ENCODE measurements at regions not wholly inside any gene's neighbourhood (a gene's known extent, or its start where the extent isn't known, plus 50 kb on each side); places are given as distances from the start of the nearest gene placed in this dataset.

- no peak for DNase-seq
These were observed 286.5 kb upstream of the TMPO start for GRCh38 chr12:98228683-98229539.

- DNase-seq: no peak
These were observed 285.9 kb upstream of the TMPO start for GRCh38 chr12:98229540-98229924.

- no peak for DNase-seq
These were observed 282.5 kb upstream of the TMPO start for GRCh38 chr12:98232753-98233390.

DNA sequence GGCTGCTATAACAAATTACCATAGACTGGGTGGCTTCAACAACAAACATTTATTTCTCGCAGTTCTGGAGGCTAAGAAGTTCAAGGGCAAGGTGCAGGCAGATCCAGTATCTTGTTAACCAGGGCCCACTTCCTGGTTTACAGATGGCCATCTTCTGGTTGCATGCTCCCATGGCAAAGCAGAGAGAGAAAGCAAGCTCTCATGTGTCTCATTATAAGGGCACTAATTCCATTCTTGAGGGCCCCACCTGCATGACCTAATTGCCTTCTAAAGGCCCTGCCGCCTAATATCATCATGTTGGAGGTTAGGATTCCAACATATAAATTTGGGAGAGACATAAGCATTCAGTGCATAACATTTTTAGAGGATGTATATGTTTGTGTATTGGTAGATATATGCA, 280.1 kb upstream of the TMPO start:
- no peak for DNase-seq

- no peak for DNase-seq
These were observed 276.8 kb upstream of the TMPO start for GRCh38 chr12:98238515-98239130.

- no peak for DNase-seq
These were observed 272.2 kb upstream of the TMPO start for GRCh38 chr12:98243190-98243589.

DNA sequence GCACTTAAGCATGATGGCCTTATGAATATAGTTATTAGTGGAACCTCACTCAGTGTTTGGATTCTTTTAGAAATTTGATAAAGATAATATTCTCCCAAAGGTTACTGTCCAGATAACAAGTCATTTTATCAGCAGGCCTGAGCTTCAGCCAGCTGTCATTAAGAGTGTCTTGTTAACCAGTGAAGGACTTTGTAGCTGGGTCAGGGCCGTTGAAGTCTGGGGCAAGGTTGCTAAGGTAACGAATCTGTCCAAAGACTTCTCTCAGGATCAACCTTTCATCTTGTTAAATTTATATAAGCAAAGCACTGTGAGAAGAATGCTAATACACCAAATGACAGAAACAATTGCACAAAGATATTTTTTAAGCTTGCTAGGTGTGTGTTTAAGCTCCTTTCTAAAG, 271.3 kb upstream of the TMPO start:
- no peak for DNase-seq

GRCh38 chr12:98253207-98254037, 262.0 kb upstream of the TMPO start:
- no peak for DNase-seq

GRCh38 chr12:98256830-98257229, 258.6 kb upstream of the TMPO start:
- DNase-seq: no peak

- DNase-seq: no peak
These were observed 255.7 kb upstream of the TMPO start for GRCh38 chr12:98259693-98260092.

GRCh38 chr12:98260276-98260675, 255.1 kb upstream of the TMPO start:
- DNase-seq: no peak

DNA sequence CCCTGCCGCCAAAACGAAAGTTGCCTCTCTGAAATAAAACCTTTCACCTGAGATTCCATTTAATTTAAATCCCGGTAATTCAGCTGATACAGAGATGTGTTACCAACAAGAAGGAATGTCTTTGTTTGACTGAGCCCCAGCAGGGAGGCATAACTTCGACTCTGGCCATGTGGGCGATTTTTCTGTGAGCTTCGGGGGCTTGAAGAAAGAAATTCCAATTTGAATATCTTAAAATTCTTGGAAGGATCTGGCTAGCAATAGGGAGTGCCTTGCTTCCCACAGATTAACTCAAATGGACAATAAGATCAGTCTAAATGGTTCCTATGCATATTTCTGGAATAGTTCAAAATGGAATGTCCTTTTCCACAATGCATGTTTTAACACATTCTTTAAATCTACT, 252.5 kb upstream of the TMPO start:
- no peak for DNase-seq

DNA sequence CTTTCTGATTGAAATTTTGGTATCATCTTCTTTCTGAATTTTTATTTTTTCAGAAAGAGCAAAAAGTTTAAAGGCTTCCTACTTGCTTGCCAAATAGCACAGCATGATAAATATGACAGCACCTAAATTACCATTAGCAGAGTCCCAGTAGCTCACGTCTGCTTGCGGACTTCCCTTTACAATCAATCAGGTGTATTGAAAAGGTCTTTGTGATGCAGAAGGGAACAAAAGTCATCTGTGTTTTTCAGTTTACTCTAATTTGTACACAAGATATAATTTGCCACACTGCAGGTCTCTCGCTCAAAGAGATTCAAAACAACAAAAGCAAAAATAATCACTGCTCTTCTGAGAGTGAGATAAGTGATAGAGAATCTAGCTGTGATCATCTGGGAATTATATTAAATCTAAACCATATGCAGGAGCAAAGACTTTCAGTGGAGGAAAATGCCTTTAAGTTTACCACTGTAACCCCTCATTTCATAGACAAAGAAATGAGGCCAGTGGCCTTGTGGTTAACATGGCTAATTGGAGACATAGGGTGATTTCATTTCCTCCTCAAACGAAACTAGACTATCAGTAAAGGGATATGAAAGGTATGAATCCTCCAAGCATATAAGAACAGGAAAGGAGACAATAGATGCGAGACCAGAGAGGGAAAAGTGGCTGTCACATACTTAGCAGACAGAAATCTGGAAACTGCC, 240.8 kb upstream of the TMPO start:
- DNase-seq: no peak

DNA sequence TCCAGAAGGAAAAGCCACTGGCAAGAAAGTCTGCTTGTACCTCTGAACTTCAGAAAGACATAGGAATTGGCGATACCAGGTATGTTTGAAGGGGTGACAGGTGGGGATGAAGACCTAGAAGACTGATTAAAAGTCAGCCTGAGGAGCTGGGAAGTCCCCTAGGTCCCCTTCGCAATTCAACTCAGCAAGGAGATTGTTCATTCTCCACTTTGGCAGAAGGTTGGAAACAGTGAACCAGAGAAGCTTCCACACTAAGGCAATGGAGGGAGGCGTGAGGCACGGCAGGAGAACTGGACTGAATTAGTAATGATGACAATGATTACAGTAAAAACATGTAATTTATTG, 240.3 kb upstream of the TMPO start:
- no peak for DNase-seq

- no peak for DNase-seq
These were observed 235.2 kb upstream of the TMPO start for GRCh38 chr12:98280152-98280551.

DNA sequence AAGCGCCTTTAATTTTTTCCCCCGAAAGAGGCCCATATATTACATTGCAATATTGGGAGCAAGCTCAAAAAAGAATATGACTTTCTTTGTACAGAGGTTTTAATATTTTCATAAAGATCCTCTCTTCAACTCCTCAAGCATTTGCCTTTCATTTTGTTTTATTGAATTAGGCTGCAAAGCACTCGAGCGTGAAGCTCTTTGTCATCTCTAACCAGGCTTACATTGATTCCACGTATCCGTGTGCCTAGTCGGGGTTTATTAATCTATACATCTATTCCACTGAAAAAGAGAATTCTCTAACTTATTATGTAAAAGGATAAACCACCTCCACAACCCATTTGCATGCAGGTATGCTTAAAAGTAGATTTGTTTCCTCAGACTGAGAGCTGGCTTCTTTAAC, 234.8 kb upstream of the TMPO start:
- DNase-seq: no peak

- no peak for DNase-seq
These were observed 223.6 kb upstream of the TMPO start for GRCh38 chr12:98291828-98292227.

GRCh38 chr12:98294051-98294805, 221.2 kb upstream of the TMPO start:
- no peak for DNase-seq

DNA sequence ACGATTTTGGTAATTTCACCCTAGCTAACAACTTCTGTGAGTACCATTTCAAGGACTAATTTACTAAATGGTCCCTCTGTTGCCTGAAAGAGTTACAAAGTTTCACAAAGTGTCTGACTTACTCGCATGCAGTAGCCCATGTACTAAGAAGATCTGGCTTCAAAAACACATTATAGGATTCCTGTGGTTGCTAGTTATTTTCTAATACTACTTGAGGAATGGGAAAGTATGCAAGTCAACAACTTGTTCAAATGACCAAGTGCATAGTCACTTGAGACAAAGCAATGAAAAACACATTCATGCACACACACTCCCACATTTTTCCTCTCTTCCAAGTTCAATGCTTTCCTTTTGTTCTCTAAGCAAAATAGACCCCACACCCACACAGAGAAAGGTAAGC, 219.7 kb upstream of the TMPO start:
- DNase-seq: no peak

GRCh38 chr12:98296462-98297079, 218.8 kb upstream of the TMPO start:
- DNase-seq: no peak

DNA sequence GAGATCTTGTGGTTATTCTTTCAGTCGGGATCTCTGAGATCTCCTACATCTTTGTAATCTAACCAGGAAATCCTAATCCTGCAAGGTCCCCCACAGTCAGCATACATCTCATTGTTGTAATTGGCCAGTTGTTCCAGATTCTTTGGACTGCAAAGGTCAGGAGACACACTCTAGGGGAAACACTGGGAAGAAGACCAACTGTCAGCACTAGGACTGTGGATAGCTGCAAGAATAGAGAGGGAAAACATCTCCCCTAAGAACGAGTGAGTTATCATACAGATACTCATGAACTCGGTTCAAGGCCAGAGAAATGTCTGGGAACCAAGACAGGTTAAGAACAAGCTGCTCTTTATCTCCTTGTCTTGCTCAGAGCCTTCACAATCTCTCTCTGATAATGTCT, 217.9 kb upstream of the TMPO start:
- no peak for DNase-seq

DNA sequence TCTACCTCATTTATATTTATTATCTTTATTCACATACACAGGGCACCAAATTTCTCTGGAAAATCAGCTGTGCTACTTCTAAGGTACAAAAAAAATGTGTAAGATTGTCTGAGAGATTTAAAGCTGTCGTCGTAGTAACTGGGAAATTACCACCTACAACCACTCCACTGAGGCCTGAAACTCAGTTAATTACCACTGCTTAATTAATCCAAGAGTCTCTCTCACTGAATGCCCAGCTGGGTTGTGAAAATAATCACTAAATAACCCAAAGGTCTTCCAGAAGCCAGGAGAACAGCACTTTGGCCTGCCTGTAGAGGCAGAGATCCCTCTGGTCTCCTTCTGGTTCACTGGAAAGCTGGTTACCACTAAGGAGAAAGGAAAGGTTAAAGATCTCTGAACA, 207.2 kb upstream of the TMPO start:
- no peak for DNase-seq

All from activated CD4-positive, CD25-positive, alpha-beta regulatory T cell treated with anti-CD3 and anti-CD28 coated beads, Interleukin-2, amount 50 U/mL, for 72 hours (primary cell).